GM04504 (cell line): ENCODE measurements at regions not wholly inside any gene's neighbourhood (a gene's known extent, or its start where the extent isn't known, plus 50 kb on each side); places are given as distances from the start of the nearest gene placed in this dataset.

Experiments
- DNase-seq: peaks from one replicate; pipeline ENCODE4 v3.0.0-alpha.2; 2012; ENCODE audit warnings: low read depth

DNA sequence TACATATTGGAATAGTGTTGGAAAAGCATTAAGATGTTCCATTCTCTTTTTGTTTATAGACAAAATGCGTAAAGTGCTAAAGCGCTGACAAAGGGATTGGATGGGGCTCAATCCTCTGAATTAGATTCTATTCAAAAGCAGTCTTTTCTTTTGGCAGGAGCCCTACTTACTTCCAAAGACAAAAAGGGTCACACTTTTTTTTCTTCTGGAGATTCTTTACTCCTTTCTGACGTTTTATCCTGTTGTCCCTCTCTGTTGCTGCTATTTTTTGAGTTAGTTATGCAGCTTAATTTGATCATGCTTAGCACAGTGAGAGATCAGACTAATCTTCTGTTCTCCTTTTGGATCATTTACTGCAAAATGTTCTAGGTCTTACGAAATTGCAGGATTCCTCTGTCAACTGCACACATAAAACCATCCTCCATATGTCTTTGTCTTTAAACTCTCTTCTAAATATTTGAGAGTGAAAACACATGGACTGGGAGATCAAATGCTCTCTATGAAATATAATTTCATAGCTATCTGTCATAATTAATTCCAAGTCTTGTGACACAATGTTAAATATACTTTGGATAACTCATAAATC lies 656.4 kb upstream of the ADGRL2 start:
- DNase-seq: no peak

DNA sequence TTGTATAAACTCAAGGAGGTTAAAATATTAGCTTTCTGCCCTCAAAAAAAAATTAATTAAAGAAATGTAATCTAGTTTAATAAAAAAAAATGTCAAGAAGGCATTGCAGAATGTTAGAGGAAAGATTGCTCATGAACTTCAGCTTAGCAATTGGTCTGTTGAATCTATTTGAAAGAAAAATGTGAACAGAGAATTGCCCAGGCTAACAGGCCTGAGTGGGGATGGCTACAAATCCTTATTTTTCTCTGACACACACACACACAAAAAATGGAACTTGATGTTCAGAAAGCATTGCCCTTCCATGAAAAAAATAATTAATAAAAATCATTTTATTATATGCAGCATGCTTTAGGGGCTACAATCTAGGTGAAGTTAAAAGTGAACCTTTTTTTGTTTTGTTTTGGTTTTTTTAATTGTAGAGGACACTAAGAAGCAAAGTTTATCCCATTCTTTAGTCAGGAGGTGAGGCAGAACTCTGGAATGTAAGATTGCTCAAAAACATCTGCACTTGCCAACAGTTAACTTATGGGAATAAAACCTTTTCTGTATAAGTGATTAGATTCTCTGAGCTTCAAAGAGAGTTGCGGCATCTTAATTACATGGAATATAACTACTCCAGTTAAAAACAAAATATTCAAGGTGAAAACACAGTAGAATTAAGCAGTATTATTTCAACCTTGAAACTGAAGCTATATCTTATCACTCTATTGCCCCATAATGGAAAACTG lies 658.5 kb upstream of the ADGRL2 start:
- no peak for DNase-seq

DNA sequence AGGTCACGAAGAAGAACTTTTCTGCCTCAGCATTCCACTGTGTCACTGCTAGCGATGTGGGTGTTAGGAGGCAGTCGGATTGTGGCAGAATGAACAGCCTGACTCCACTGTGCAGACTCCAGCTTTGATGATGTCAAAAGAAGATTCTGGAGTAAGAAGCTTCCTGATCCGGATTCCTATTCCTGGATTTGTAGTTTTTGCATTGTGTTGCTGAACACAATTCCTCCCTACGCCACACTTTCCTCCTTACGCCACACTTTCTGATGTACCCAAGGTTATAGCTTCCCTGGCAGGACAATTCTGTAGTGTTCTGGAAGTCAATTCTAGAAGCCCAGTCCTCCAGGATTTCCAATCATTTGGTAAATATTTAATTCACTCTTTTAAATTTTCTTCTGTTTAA lies 665.2 kb upstream of the ADGRL2 start:
- no peak for DNase-seq

DNA sequence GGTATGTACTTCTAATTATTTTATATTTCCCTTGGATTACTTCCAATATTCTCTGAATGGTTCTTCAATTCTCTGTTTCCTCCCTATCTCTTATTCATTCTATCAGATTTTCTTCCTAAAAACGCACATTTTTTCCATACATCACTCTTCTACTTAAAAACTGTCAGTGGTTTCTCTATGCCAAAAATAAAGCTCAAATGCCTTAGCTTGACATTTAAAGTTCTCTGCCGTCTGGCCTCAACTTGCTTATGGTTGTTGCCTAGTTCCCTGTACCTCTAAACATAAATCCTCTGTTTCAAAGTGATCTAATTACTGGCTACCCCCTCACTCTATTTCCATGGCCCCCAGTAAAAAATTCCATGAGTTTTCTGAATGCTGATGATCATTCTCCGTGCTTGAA lies 671.0 kb upstream of the ADGRL2 start:
- DNase-seq: no peak

DNA sequence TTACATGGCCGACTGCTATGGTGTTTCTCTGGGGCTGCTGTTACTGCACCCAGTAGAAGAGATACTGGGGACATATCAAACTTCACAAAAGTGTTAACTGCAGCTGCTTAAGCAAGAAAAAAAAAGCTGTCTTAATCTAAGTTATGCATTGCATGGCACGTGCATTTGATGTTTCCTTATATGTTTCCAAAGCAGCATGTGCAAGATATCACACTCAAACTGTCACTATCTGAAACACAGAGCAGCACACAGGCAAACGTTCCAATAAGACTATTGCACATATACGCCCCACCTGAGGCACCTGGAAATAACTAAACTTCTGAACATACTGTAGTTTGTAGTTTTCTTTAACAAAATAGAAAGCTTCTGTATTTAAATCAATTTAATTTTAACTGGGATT lies 671.4 kb upstream of the ADGRL2 start:
- no peak for DNase-seq

DNA sequence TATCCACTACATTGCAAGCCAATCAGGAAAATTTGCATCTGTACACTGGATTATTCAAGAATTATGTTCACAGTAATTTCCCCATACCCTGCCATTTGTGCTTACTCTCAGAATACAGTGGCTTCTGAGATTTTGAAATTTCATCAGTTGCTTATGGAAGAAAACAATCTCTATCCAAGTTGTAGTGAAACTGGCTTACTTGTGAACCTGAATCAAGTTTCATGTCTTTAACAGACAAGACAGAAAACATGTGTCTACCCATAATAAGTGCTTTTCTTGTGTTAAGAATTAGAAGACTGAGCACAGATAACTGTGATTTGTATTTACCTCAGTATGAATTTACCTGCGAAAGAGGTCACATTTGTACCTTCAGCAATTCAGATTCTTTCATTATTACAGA lies 672.7 kb upstream of the ADGRL2 start:
- no peak for DNase-seq

DNA sequence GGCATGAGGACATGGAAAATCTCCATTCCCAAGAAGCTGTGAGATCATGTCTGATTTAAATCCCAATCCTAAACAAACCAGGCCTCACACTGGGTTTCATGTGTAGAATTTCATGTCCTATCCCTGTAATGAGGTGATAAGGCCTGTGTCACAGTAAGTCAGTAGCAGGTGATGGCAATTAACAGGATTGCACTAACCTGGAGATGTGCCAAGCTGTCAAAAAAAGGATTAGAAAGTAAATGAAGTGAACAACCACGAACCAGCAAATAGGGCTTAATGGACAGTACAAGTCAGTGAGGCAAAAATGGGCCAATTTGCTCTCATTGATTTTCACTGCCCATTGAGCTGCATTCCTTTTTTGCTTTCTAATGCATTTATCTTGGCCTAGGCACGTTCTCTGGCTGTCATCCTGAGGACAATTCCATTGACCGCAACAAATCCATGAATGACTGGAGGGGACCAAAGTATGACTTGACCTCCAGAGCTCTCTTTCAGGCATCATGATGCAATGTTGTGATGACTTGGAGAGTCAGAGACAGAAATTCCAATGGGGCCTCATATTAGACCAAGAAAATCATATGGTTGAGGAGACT lies 673.6 kb upstream of the ADGRL2 start:
- DNase-seq: no peak

DNA sequence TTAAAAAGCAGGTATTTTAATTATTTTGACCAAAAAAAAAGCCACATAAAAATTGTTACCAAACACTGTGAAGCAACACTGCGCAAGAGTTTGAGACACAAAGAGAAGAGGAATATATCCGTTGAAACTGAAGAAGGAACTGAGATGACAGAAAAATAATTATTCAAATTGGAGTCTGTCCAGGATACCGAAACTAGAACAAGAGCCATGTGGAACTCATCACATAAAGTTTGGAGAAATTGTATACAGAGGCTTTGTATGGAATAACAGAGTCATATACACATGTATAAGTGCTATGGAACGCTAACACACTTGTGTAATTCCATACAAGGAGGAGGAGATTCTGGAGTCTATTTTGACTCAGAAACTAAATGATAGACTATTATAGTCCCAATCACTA lies 675.1 kb upstream of the ADGRL2 start:
- DNase-seq: no peak

DNA sequence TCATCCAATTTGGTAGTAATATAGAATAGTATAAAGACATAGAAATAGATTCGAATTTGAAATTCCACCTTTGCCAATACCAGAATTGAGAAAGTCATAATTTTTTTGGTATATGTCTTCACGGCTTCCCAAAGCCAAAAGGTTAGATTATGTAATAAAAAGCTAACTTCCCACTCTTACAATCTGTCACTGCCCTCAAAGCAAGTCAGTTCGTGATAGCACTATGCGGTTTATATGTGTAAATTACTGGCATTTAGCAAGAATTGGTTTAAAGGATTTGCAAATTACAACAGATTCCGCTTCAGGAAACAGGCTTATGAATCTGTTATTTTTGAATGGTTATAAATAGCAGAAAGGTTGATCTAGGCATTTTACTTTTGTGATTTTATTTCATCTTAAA lies 679.4 kb upstream of the ADGRL2 start:
- no peak for DNase-seq

DNA sequence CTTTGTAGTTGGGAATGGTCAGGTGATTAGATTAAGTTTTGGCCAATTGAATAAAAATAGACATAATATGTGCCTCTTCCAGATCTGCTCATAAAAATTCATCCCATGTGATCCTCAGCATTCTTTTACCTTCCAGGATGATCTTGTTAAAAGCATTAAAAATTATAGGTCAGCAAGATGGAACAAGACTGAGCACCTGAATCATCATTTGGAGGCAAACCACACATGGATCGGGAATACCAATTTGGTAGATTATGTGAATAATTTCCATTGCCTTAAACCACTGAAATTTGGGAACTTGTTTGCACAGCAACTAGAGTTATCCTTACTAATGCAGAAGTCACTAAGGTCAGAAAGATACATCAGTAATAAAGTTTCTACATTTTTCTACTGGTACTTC lies 681.4 kb upstream of the ADGRL2 start:
- no peak for DNase-seq

DNA sequence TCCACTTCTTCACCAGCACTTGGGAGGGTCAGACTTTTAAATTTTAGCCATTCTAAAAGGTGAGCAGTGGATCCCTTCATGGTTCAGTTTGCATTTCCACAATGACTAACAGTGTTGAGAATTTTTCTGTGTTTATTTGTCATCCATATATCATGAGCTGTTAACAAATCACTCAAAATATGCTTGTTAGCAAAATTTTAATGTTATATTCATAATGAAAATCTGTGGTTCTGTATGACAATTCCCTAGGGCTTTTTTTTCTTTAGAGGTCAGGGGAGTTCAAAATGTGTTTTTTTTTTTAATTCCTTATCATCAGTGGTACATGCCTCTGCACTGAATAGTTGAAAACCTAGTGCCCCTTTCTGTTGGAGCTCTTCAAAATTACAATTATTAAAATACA lies 682.2 kb upstream of the ADGRL2 start:
- no peak for DNase-seq

DNA sequence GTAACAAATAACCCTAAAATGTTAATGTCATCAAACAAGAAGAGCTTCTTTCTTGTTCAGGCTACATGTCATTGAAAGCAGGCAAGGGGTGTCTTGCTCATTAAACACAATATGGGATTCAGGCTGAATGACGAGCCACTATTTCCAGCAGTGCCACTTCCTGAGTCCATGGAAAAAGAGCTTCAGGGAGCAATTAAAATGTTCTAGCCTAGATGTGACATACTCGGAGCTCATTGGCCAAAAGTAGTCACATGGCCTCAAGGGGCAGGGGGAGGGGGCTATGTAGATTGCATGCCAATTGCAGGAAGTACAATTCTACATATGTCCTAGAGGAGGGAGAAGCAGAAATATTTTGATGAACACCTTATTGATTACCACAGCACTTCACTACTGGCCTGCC lies 685.3 kb upstream of the ADGRL2 start:
- no peak for DNase-seq

DNA sequence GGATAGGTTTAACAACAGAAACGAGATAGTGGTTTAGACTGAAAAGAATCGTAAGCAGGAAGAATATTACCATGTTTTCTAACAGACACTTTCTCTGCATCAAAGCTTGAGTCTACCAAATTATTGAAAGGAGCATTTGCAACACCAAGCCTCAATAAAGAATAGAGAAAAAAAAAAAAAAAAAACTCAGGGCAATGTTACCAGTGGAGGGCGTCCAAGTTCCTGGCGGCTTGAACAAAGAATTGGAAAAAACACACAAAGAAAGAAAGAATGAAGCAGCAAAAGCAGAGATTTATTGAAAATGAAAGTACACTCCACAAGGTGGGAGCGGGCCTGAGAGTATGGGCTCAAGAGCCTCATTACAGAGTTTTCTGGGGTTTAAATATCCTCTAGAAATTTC lies 686.5 kb upstream of the ADGRL2 start:
- DNase-seq: no peak

DNA sequence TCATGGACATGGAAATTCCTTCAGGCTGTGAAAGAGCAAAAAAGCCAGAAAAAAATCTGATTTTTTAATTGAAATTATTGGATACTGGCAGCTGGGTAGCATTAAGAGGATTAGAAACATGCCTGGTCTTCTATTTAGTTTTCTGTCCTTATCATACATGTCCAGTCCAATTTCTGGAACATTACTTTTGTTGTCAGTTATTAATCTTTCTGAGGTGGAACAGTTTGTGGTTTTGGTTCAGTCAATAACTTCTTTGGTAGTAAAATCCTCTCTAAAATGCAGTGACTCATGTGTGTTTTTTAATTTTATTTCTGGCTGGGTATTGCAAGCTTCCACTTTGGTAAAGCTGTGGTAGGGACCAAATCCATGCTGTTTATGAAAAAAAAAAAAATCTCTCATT lies 687.0 kb upstream of the ADGRL2 start:
- peak; percentile 12 for DNase-seq

DNA sequence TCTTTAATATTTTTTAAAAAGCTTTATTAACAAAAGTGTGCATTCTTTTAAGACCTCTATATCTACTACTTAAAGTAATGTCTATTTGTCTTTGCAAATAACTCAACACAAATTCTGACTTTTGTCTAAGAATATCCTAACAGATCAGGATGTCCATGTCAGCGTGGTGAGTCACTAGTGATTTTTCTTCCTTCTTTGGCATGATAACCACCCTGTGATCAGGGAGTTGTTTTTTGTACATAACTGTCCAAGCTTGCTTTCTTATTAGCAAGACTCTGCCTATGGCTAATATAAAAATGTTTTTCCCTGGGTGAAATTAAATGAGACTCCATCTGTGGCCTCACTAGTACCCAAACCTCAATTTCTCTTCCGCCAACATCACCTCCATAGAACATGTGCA lies 688.9 kb upstream of the ADGRL2 start:
- peak; percentile 24 for DNase-seq

DNA sequence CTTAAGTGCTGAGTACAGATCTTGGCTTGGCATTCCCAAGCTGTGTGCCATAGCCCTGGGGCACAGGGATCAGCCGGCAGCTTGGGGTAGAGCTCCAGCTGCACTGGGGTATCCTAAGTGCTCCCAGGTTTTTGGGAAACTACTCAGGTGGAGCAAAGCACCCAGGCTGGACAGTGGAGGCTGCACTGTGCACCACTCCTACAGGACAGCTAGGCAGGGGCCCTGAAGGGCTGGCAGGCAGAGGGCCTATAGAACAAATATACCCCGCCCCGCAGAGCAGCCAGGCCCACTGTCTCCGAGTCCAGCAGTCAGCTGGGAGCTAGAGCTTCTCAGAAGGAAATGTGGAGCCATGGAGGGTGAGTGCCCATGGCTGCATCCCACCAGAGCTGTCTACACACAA lies 691.7 kb upstream of the ADGRL2 start:
- no peak for DNase-seq

DNA sequence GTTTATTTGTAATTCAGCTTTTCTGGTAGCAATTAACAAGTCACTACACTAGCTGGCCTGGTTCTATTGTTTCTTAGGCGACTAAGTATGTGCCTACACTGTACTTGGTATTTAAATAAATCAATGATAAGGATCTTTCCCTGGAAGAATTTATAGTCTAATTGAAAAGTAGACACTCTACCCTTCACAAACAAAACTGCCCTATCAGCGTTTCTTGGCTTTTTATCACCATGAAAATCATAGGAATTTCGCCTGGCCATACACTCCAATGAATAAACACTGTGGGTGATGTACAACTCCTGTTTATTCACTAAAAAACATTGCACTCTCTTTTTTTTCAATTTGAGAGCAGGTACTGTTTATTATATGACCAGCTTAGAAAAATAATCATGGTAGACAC lies 702.9 kb upstream of the ADGRL2 start:
- no peak for DNase-seq

DNA sequence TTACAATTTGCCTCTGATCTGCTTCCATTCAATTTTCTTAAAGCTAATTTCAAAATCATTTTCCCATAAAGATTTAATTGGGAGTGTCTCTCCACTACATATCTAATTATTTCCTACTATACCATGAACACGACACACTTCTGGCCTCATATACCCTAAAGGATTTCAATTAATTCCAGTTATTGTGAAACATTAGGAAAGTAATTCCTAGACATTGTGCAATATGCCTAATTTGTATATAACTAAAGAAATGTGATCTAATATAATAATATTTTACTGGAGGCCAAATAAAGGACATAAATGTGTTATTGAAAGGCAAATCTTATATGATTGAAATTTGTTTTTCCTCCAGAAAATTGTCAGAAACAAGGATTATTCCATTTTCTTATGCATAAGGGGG lies 727.2 kb upstream of the ADGRL2 start:
- no peak for DNase-seq

DNA sequence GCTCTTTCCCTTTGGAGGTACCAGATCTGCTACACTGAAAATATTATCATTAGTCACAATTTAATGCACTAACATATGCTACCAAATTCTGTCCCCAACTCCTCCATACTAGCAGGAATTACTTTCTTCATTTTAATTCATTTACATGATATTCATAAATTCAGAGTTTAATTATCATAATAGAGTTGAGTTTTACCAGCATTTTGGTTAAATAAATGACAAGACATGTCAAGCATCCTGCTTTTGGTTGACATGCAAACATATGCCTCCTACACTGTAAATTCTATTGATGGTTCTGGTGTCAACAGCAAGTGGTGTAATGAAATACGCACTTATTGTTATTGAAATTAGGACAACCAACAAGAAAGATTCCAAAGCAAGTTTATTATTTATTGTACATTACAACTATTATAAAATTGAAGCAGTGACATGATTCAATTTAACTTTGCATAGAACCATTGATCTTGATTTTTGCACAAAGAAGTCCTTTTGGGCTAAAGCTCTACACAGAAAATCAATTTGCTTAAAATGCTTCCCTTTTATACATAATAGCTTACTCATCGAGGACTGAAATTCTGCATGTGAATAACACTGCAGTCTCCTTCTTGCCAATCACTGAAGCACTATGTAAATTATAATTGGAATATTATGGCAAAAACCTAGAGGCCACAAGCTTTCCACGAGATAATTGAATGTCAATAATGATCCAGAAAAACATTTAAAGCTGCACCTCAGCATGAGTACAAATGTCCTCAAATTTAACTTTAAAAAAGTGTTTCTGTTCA lies 728.6 kb upstream of the ADGRL2 start:
- DNase-seq: no peak

DNA sequence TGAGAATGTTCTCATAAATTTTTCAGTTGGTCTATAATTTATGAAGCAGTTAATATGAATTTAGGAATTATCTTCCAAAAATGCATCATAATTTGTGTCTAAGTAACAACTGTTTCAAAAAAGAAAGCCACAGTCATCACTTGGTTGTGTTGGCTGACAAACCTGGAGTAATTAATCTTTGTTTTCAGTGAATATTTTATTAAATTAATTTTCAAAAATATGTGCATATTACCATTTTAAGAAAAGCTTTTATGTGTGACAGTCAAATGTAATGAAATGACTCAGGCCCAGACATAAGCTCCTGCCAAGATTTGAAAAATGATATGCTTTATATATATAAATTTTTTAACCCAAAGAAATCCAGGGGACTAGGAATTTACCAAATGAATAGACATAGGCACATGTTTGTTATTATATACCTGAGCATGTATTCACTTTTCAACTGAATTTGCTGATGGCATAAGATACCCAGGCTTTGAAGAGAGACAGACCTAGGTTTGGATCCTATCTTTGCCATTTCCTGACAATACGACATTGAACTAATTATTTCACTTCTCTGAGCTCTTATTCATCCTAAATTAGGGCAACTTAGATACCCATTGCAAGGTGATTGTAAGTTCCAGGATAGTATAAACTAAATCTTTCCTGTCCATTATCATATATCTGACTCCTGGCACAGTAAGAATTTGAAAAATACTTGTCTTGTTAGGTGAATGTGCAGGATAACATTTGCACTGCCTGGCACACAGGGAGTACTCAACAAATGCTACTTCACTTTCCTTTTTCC lies 729.5 kb upstream of the ADGRL2 start:
- no peak for DNase-seq

DNA sequence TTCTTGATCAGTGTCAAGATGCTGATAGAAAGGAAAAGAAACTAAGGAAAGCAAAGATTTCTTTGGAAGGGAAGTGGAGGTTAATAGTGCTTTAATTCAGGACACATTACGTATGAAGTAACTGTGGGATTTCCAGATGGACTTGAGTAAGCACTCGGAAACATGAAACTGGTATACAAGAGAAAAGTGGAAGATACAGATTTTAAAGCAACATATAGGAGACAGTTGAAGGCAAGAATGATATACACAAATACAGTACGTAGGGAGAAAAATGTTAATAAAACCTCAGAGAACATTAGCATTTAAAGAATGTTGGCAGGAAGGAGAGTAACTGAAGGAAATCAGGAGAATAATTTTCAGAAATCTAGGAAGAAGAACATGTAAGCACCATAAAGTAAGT lies 730.9 kb upstream of the ADGRL2 start:
- no peak for DNase-seq

DNA sequence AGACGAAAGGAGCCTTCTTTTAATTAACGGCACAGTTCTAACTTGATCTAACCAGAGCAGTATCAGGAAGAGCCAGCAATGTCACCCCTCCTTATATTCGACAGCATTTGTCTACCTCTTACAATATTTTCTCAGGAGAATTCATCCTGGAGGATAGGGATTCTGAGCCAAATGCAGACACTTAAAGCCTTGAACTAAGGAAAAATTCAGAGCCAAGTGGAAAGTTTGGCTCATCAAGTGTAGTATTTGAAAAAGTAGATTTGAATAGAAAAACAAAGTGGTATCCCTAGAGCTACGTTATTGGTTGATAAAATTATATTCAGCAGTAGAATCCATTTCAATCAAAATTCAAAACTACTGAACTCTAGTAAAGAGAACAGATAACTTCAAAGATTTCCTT lies 732.0 kb upstream of the ADGRL2 start:
- no peak for DNase-seq
